Aorta (tissue), 5 donors: ENCODE measurements at regions not wholly inside any gene's neighbourhood (a gene's known extent, or its start where the extent isn't known, plus 50 kb on each side); places are given as distances from the start of the nearest gene placed in this dataset.

ENCODE experiments used
- ATAC-seq: fragments of 200-7000 bp; cut with Tn5 transposase; one replicate; pipeline ENCODE4 v1.9.1; 2022; ENCODE audit warnings: moderate library complexity; ENCODE audit not compliant: low FRiP score
- DNase-seq, 2 donors: peaks; one replicate each; pipeline ENCODE4 v3.0.0-alpha.2; 2020
- H3K27ac ChIP-seq, 2 donors: one replicate each; pipeline ENCODE4 v1.5.1; 2013; ENCODE audit warnings: low read length in 2 of 2, mild to moderate bottlenecking in 2 of 2, moderate library complexity in 2 of 2, control low read depth in 1 of 2, inconsistent platforms in 1 of 2, low read depth in 1 of 2
- H3K27me3 ChIP-seq, 2 donors: one replicate each; pipeline ENCODE4 v1.6.1; 2013; ENCODE audit warnings: control low read depth in 1 of 2, low read length in 1 of 2, mild to moderate bottlenecking in 1 of 2, moderate library complexity in 1 of 2; ENCODE audit not compliant: insufficient read depth in 2 of 2, control insufficient read depth in 1 of 2
- H3K36me3 ChIP-seq, 2 donors: one replicate each; pipeline ENCODE4 v1.6.1; 2013; ENCODE audit warnings: control low read depth in 1 of 2, low read length in 1 of 2, mild to moderate bottlenecking in 1 of 2; ENCODE audit not compliant: insufficient read depth in 2 of 2, control insufficient read depth in 1 of 2
- H3K4me1 ChIP-seq, 2 donors: one replicate each; pipeline ENCODE4 v1.6.1; 2013; ENCODE audit warnings: low read length in 2 of 2, control low read depth in 1 of 2, mild to moderate bottlenecking in 1 of 2, moderate library complexity in 1 of 2; ENCODE audit not compliant: insufficient read depth in 2 of 2, control insufficient read depth in 1 of 2
- H3K4me3 ChIP-seq, 2 donors: one replicate each; pipeline ENCODE4 v1.5.1; 2013; ENCODE audit warnings: low read length in 2 of 2, control low read depth in 1 of 2, mild to moderate bottlenecking in 1 of 2
- H3K9me3 ChIP-seq: one replicate; pipeline ENCODE4 v1.6.1; 2013; ENCODE audit warnings: mild to moderate bottlenecking, low read length; ENCODE audit not compliant: control insufficient read depth
- WGBS, 2 donors: extraction: QIAGEN DNeasy Blood & Tissue Kit; methylation state at CpG; one replicate each; pipeline ENCODE4 v1.1.7; 2013; 5-methylcytosine and 5-hydroxymethylcytosine counted together
- intact Hi-C, 2 donors: fragments of 100-400 bp; cut with DNase I; formaldehyde crosslinking; loops; one replicate each; pipeline versions ENCODE4 v1.14.2 to v1.15.0; 2022
- donor health status: healthy with polysubstance abuse.
- donor health status: Bipolar disorder and iron deficiency.
- donor health status: DM: no; HTN: no; CAD: no.
- donor health status: DM: no; HTN: no; CAD: no.
- donor health status: DM: yes; HTN: yes; CAD: no.

- no peaks in the 10 kb centered on the region for H3K9me3 ChIP-seq
- H3K4me1 ChIP-seq = peaks cover 0 to 2% of the 10 kb centered on the region in 2 donors
- no peak overlapping the region for H3K4me3 ChIP-seq
- H3K27me3 ChIP-seq = no peaks in the 10 kb centered on the region
- no peaks in the 10 kb centered on the region for H3K36me3 ChIP-seq
- DNase-seq (no peak), ATAC-seq (no peak)
- intact Hi-C loops = loop anchor here in 1 of 2 donors (2.0 kb wide), 1 partner anchor 153 kb away; no protein-coding TSS in a partner anchor
- WGBS, 2 donors = 93% methylated on average over 11 of the region's 11 CpGs
- no peak overlapping the region for H3K27ac ChIP-seq
These were observed 84.5 kb downstream of the AREG start for GRCh38 chr4:74529284-74530041.

GRCh38 chr4:74531963-74532794 lies 87.2 kb downstream of the AREG start:
- no peak for ATAC-seq
- no peak for DNase-seq
- Histone ChIP-seq H3K36me3 (no peaks in the 10 kb centered on the region), H3K27ac (no peak overlapping the region), H3K27me3 (no peaks in the 10 kb centered on the region), H3K4me1 (peaks cover 0 to 2% of the 10 kb centered on the region in 2 donors), H3K9me3 (no peaks in the 10 kb centered on the region), H3K4me3 (no peak overlapping the region)
- intact Hi-C loops = loop anchor here in 1 of 2 donors (2.0 kb wide), 1 partner anchor 155 kb away; no protein-coding TSS in a partner anchor
- 45 to 47% methylated on average over 6 of the region's 6 CpGs for WGBS, 2 donors

- ATAC-seq (no peak), DNase-seq (no peak)
- intact Hi-C loops = no loop called here
- Histone ChIP-seq H3K27ac (no peak overlapping the region), H3K27me3 (no peaks in the 10 kb centered on the region), H3K36me3 (no peaks in the 10 kb centered on the region), H3K9me3 (no peaks in the 10 kb centered on the region), H3K4me3 (no peak overlapping the region), H3K4me1 (peaks cover 0 to 2% of the 10 kb centered on the region in 2 donors)
- 78 to 86% methylated on average over 3 of the region's 3 CpGs for WGBS, 2 donors
These were observed 89.2 kb downstream of the AREG start for GRCh38 chr4:74534121-74534520.

- DNase-seq (no peak), ATAC-seq (no peak)
- H3K9me3 ChIP-seq = no peaks in the 10 kb centered on the region
- H3K36me3 ChIP-seq = no peaks in the 10 kb centered on the region
- intact Hi-C loops = loop anchor here (5.0 kb wide), 1 partner anchor 137 kb away; no protein-coding TSS in a partner anchor
- H3K27me3 ChIP-seq = no peaks in the 10 kb centered on the region
- no peak overlapping the region for H3K27ac ChIP-seq
- H3K4me3 ChIP-seq = no peak overlapping the region
- H3K4me1 ChIP-seq = peaks cover 0 to 2% of the 10 kb centered on the region in 2 donors
These were observed 90.0 kb downstream of the AREG start for GRCh38 chr4:74534936-74535335.

- Histone ChIP-seq H3K4me1 (peaks cover 0 to 2% of the 10 kb centered on the region in 2 donors), H3K36me3 (no peaks in the 10 kb centered on the region), H3K27me3 (no peaks in the 10 kb centered on the region), H3K9me3 (no peaks in the 10 kb centered on the region), H3K4me3 (no peak overlapping the region), H3K27ac (no peak overlapping the region)
- intact Hi-C loops = loop anchor here (5.0 kb wide), 1 partner anchor 137 kb away; no protein-coding TSS in a partner anchor
- 81 to 88% methylated on average over 1 of the region's 1 CpG for WGBS, 2 donors
- ATAC-seq (no peak), DNase-seq (no peak)
These were observed 90.6 kb downstream of the AREG start for GRCh38 chr4:74535512-74535911.

- intact Hi-C loops = loop anchor here (2.0 to 5.0 kb wide), 2 partner anchors 136 to 160 kb away; no protein-coding TSS in a partner anchor
These were observed 91.6 kb downstream of the AREG start for GRCh38 chr4:74536557-74536956.

GRCh38 chr4:74537459-74537858 lies 92.5 kb downstream of the AREG start:
- no peak overlapping the region for H3K4me3 ChIP-seq
- no peaks in the 10 kb centered on the region for H3K4me1 ChIP-seq
- no peak overlapping the region for H3K27ac ChIP-seq
- ATAC-seq (no peak), DNase-seq (no peak)
- H3K27me3 ChIP-seq = no peaks in the 10 kb centered on the region
- no peaks in the 10 kb centered on the region for H3K9me3 ChIP-seq
- 82 to 91% methylated on average over 3 of the region's 3 CpGs for WGBS, 2 donors
- intact Hi-C loops = loop anchor here (2.0 to 5.0 kb wide), 2 partner anchors 135 to 161 kb away; no protein-coding TSS in a partner anchor
- no peaks in the 10 kb centered on the region for H3K36me3 ChIP-seq

More at GRCh38 chr4:74536557-74536956, 91.6 kb downstream of the AREG start:
- H3K27me3 ChIP-seq = no peaks in the 10 kb centered on the region
- H3K9me3 ChIP-seq = no peaks in the 10 kb centered on the region
- H3K4me1 ChIP-seq = peaks cover 0 to 2% of the 10 kb centered on the region in 2 donors
- H3K27ac ChIP-seq = no peak overlapping the region
- DNase-seq (no peak), ATAC-seq (no peak)
- H3K4me3 ChIP-seq = no peak overlapping the region
- no peaks in the 10 kb centered on the region for H3K36me3 ChIP-seq
- WGBS, 2 donors = 36 to 38% methylated on average over 1 of the region's 1 CpG

GRCh38 chr4:74539044-74539790 lies 94.3 kb downstream of the AREG start:
- Histone ChIP-seq H3K9me3 (no peaks in the 10 kb centered on the region), H3K27me3 (no peaks in the 10 kb centered on the region), H3K4me3 (no peak overlapping the region), H3K4me1 (peaks cover 0 to 4% of the 10 kb centered on the region in 2 donors), H3K27ac (no peak overlapping the region), H3K36me3 (no peaks in the 10 kb centered on the region)
- DNase-seq = no peak
- 85 to 86% methylated on average over 3 of the region's 3 CpGs for WGBS, 2 donors
- ATAC-seq = no peak
- intact Hi-C loops = loop anchor here (5.0 kb wide), 1 partner anchor 133 kb away; no protein-coding TSS in a partner anchor
